ENCODE measurements at regions not wholly inside any gene's neighbourhood (a gene's known extent, or its start where the extent isn't known, plus 50 kb on each side); places are given as distances from the start of the nearest gene placed in this dataset.
"Not testable (repeated sequence)": the region's sequence is repeated elsewhere in the genome, so short reads cannot be mapped to it uniquely, and the experiment has no call there.

DNA sequence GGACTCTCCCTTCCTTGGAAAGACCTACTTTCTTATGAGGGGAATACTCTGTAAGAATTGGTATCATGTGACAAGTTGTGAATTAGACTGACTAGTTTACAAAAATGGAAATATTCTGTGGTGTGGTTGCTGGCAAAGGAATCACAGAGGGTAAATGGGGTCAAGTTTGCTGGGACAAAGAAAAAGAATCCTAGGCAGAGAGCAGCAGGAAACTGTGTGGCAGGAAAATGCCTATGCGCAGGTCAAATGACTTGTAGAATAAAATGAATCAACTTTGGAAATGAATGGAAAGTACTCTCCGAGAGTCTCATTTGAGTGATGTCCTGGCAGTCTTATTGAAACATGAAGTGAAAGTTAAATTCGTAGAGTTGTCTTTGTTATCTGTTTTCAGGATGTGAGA is 1250.7 kb downstream of the UQCRFS1 start:
- no peaks in the 10 kb centered on the region for H3K36me3 ChIP-seq (ENCODE audit: insufficient read depth, low read length)
- H3K4me3 ChIP-seq (ENCODE audit: low read length in 2 of 2), result no peak overlapping the region
- H3K36me3 Mint-ChIP-seq, result no peaks in the 10 kb centered on the region
- H3K9me3 ChIP-seq (ENCODE audit: control insufficient read depth in 1 of 2, low read length in 2 of 2), result no peaks in the 10 kb centered on the region
- no peaks in the 10 kb centered on the region for H3K27me3 ChIP-seq (ENCODE audit: insufficient read depth, low read length)
- peaks cover 3% of the 10 kb centered on the region in 2 donors for H3K27me3 Mint-ChIP-seq
- DNase-seq, result no peak
- H3K4me1 ChIP-seq (ENCODE audit: insufficient read depth, low read length), result no peaks in the 10 kb centered on the region
- H3K9me3 Mint-ChIP-seq, result peaks cover 0 to 2% (median 0%) of the 10 kb centered on the region in 8 donors
- no peak overlapping the region for H3K27ac Mint-ChIP-seq
- intact Hi-C loops (cut with micrococcal nuclease), result loop anchor here (10.0 kb wide), 1 partner anchor 753 kb away; no protein-coding TSS in a partner anchor
- H3K27ac ChIP-seq (ENCODE audit: low read depth, low read length), result no peak overlapping the region
- ChIA-PET CTCF (ENCODE audit: partially characterized antibody) (interaction anchor here (0.9 kb wide), 1 partner anchor 42 kb away, joined by 3 read pairs; no protein-coding TSS in a partner anchor), POLR2A (ENCODE audit: partially characterized antibody) (no interaction called here)
- H3K4me1 Mint-ChIP-seq, result no peaks in the 10 kb centered on the region
- no peak overlapping the region for H3K4me3 Mint-ChIP-seq

DNA sequence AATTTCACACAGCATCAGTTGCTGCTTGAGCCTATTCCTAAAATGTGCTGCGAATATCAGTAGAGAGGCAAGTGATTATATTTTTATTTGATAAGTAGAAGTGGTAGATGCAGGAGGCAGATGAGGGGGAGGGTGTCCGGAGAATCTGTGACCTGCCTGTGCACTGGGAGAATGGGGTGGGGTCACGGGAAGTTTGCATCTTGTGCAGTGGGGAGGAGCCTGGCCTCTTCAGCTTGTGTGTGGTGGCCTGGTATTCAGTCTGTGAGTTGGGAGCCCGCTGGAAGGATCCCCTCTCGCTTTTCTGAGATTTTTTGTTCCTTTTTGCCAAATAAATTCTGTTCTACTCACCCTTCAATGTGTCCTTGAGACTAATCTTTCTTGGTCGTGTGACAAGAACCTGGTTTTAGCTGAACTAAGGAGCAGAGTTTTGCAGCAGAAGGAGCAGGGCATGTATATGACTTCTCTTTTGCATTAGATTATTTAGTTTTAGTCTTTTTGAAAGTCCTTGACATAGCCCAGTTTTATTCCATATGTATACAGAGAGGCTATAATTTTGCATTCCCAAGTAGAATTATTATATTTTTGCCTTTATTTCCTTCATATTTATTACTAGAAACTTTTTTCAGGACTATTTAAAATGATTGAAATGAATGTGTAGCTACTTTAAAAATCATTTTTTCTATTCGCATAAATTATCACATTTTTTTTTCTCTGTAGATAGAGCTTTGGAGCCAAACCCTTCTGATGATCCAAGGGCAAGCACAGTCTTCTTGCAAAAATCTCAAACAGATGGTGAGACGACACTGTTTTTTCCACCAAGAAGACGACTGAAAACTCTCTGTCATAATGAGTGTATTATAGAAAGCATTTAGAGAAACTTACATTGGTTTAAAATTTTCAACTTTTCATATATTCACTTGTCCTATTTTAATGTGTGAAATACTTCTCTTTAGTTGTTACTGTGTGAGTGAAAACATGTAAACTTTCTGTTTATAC is 1257.2 kb downstream of the UQCRFS1 start:
- H3K9me3 Mint-ChIP-seq, result peaks cover 0 to 2% (median 0%) of the 10 kb centered on the region in 8 donors
- intact Hi-C loops (cut with micrococcal nuclease), result no loop called here
- CTCF ChIA-PET (ENCODE audit: partially characterized antibody), result no interaction called here

DNA sequence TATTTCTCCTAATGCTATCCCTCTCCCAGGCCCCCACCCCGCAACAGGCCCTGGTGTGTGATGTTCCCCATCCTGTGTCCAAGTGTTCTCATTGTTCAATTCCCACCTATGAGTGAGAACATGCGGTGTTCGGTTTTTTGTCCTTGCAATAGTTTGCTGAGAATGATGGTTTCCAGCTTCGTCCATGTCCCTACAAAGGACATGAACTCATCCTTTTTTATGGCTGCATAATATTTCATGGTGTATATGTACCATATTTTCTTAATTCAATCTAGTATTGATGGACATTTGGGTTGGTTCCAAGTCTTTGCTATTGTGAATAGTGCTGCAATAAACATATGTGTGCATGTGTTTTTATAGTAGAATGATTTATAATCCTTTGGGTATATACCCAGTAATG is 1270.3 kb downstream of the UQCRFS1 start:
- H3K9me3 ChIP-seq (ENCODE audit: control insufficient read depth in 1 of 2, low read length in 2 of 2); H3K4me3 Mint-ChIP-seq; H3K4me1 Mint-ChIP-seq; POLR2A ChIA-PET (ENCODE audit: partially characterized antibody); intact Hi-C loops (cut with micrococcal nuclease); H3K27me3 ChIP-seq (ENCODE audit: insufficient read depth, low read length); DNase-seq; H3K27ac ChIP-seq (ENCODE audit: low read depth, low read length); H3K4me3 ChIP-seq (ENCODE audit: low read length in 2 of 2); H3K36me3 ChIP-seq (ENCODE audit: insufficient read depth, low read length); H3K36me3 Mint-ChIP-seq; H3K4me1 ChIP-seq (ENCODE audit: insufficient read depth, low read length); CTCF ChIA-PET (ENCODE audit: partially characterized antibody); H3K27me3 Mint-ChIP-seq; H3K27ac Mint-ChIP-seq: not testable (repeated sequence)
- peaks cover 6 to 48% (median 30%) of the 10 kb centered on the region in 8 donors for H3K9me3 Mint-ChIP-seq

More for the DNA sequence above, 1257.2 kb downstream of the UQCRFS1 start:
- POLR2A ChIA-PET (ENCODE audit: partially characterized antibody), result no interaction called here
- no peaks in the 10 kb centered on the region for H3K9me3 ChIP-seq (ENCODE audit: control insufficient read depth in 1 of 2, low read length in 2 of 2)
- no peaks in the 10 kb centered on the region for H3K4me1 Mint-ChIP-seq
- no peaks in the 10 kb centered on the region for H3K36me3 Mint-ChIP-seq
- H3K4me3 Mint-ChIP-seq, result no peak overlapping the region
- no peaks in the 10 kb centered on the region for H3K27me3 Mint-ChIP-seq
- H3K4me1 ChIP-seq (ENCODE audit: insufficient read depth, low read length), result no peaks in the 10 kb centered on the region
- no peak overlapping the region for H3K27ac Mint-ChIP-seq
- no peak overlapping the region for H3K27ac ChIP-seq (ENCODE audit: low read depth, low read length)
- no peak for DNase-seq
- H3K36me3 ChIP-seq (ENCODE audit: insufficient read depth, low read length), result no peaks in the 10 kb centered on the region
- H3K27me3 ChIP-seq (ENCODE audit: insufficient read depth, low read length), result no peaks in the 10 kb centered on the region
- H3K4me3 ChIP-seq (ENCODE audit: low read length in 2 of 2), result no peak overlapping the region

DNA sequence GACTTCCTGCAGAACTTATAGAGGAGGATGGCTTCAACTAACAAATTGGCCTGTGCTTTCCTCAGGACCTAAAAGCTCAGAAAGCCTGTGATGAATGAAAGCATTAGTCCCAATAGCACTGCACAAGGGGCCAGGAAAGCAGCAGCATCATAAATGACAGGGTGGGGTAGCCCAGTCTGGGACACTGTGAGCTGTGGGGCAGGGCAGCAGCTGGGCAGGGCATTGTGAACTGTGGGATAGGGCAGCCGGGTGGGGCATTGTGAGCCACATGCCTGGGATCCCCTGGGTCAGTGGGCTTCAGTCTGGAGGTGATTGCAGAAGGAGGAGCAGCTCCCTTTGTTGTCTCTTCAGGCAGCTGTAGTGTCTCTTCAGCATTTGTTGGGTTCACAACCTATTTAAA is 1276.8 kb downstream of the UQCRFS1 start:
- Mint-ChIP-seq H3K9me3 (peaks cover 0 to 7% (median 0%) of the 10 kb centered on the region in 8 donors), H3K27ac (no peak overlapping the region), H3K27me3 (no peaks in the 10 kb centered on the region), H3K4me3 (no peak overlapping the region), H3K36me3 (no peaks in the 10 kb centered on the region), H3K4me1 (no peaks in the 10 kb centered on the region)
- H3K36me3 ChIP-seq (ENCODE audit: insufficient read depth, low read length), result no peaks in the 10 kb centered on the region
- no peaks in the 10 kb centered on the region for H3K4me1 ChIP-seq (ENCODE audit: insufficient read depth, low read length)
- intact Hi-C loops (cut with micrococcal nuclease), result no loop called here
- H3K27me3 ChIP-seq (ENCODE audit: insufficient read depth, low read length), result no peaks in the 10 kb centered on the region
- no peak overlapping the region for H3K27ac ChIP-seq (ENCODE audit: low read depth, low read length)
- H3K4me3 ChIP-seq (ENCODE audit: low read length in 2 of 2), result no peak overlapping the region
- DNase-seq, result no peak
- POLR2A ChIA-PET (ENCODE audit: partially characterized antibody), result no interaction called here
- H3K9me3 ChIP-seq (ENCODE audit: control insufficient read depth in 1 of 2, low read length in 2 of 2), result no peaks in the 10 kb centered on the region
- CTCF ChIA-PET (ENCODE audit: partially characterized antibody), result no interaction called here

DNA sequence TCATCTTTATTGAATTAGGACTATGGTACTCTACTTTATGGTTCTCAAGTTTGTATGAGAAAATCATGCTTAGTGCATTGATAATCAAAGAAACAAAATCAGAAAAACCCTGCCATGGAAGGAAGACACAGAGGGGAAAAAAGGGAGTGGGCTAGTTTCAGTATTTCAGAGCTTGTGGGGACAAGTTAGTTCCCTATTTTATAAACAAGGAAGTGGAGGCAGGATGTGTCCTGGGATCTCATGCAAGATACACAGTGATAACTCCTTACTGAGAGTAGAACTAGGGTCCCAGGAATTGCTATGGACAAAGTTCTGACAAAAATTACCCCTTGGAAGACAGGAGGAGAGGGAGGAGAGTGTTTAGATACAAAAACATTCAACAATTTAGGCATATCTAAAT is 1277.3 kb downstream of the UQCRFS1 start:
- Histone ChIP-seq H3K36me3 (ENCODE audit: insufficient read depth, low read length) (no peaks in the 10 kb centered on the region), H3K27me3 (ENCODE audit: insufficient read depth, low read length) (no peaks in the 10 kb centered on the region), H3K27ac (ENCODE audit: low read depth, low read length) (no peak overlapping the region), H3K4me1 (ENCODE audit: insufficient read depth, low read length) (no peaks in the 10 kb centered on the region), H3K4me3 (ENCODE audit: low read length in 2 of 2) (no peak overlapping the region), H3K9me3 (ENCODE audit: control insufficient read depth in 1 of 2, low read length in 2 of 2) (no peaks in the 10 kb centered on the region)
- no peaks in the 10 kb centered on the region for H3K4me1 Mint-ChIP-seq
- CTCF ChIA-PET (ENCODE audit: partially characterized antibody), result no interaction called here
- DNase-seq, result no peak
- no peak overlapping the region for H3K27ac Mint-ChIP-seq
- H3K36me3 Mint-ChIP-seq, result no peaks in the 10 kb centered on the region
- POLR2A ChIA-PET (ENCODE audit: partially characterized antibody), result no interaction called here
- no peaks in the 10 kb centered on the region for H3K27me3 Mint-ChIP-seq
- intact Hi-C loops (cut with micrococcal nuclease), result no loop called here
- no peak overlapping the region for H3K4me3 Mint-ChIP-seq
- peaks cover 0 to 7% (median 0%) of the 10 kb centered on the region in 8 donors for H3K9me3 Mint-ChIP-seq

DNA sequence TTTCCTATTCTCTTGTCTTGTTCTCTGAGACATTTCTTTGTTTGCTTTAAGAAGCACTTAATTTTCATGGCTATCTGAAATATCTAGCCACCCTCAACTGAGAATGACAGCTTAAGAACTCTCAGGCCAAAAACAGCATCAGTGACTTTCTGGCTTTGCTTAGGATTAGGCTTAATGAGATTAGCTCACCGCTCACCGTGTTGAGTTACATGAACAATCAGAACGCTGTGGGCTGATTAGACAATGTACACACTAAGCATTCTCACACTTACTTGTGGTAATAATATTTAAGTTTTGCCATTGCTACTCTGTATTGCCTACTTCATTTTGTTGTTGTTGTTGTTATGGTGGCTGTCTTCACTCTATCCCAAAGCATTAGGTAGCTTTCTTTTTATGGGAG is 1283.6 kb downstream of the UQCRFS1 start:
- intact Hi-C loops (cut with micrococcal nuclease), result no loop called here
- no peak for DNase-seq
- no peaks in the 10 kb centered on the region for H3K9me3 ChIP-seq (ENCODE audit: control insufficient read depth in 1 of 2, low read length in 2 of 2)
- peaks cover 0 to 4% (median 2%) of the 10 kb centered on the region in 8 donors for H3K9me3 Mint-ChIP-seq
- no peak overlapping the region for H3K27ac Mint-ChIP-seq
- H3K27me3 Mint-ChIP-seq, result no peaks in the 10 kb centered on the region
- H3K4me3 ChIP-seq (ENCODE audit: low read length in 2 of 2), result no peak overlapping the region
- H3K4me1 Mint-ChIP-seq, result no peaks in the 10 kb centered on the region
- ChIA-PET POLR2A (ENCODE audit: partially characterized antibody) (no interaction called here), CTCF (ENCODE audit: partially characterized antibody) (no interaction called here)
- no peaks in the 10 kb centered on the region for H3K27me3 ChIP-seq (ENCODE audit: insufficient read depth, low read length)
- H3K36me3 Mint-ChIP-seq, result no peaks in the 10 kb centered on the region
- no peak overlapping the region for H3K27ac ChIP-seq (ENCODE audit: low read depth, low read length)
- H3K4me3 Mint-ChIP-seq, result no peak overlapping the region
- no peaks in the 10 kb centered on the region for H3K36me3 ChIP-seq (ENCODE audit: insufficient read depth, low read length)
- no peaks in the 10 kb centered on the region for H3K4me1 ChIP-seq (ENCODE audit: insufficient read depth, low read length)

DNA sequence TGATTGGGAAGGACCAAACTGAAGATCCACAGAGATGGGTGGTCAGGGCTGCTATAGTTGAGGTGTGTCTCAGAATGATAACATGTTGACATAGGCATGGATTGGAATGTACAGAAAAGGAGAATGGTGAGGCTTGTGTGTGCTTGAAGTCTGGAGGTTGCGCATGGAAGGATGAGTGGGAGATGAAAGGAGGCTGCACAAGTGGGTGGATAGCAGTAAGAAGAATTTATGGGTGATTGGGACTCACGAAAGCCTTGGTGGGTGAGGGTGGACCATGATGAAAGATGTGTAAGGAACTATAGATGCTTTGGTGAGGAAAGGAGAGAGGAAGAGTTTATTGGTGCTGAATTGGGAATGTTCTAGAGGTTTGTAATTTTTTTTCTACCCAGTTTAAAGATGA is 1287.7 kb downstream of the UQCRFS1 start:
- Mint-ChIP-seq H3K4me1 (no peaks in the 10 kb centered on the region), H3K4me3 (no peak overlapping the region), H3K9me3 (peaks cover 0 to 9% (median 3%) of the 10 kb centered on the region in 8 donors), H3K27me3 (no peaks in the 10 kb centered on the region), H3K36me3 (no peaks in the 10 kb centered on the region), H3K27ac (no peak overlapping the region)
- H3K9me3 ChIP-seq (ENCODE audit: control insufficient read depth in 1 of 2, low read length in 2 of 2), result no peaks in the 10 kb centered on the region
- H3K4me3 ChIP-seq (ENCODE audit: low read length in 2 of 2), result no peak overlapping the region
- no peaks in the 10 kb centered on the region for H3K4me1 ChIP-seq (ENCODE audit: insufficient read depth, low read length)
- no peaks in the 10 kb centered on the region for H3K27me3 ChIP-seq (ENCODE audit: insufficient read depth, low read length)
- ChIA-PET POLR2A (ENCODE audit: partially characterized antibody) (no interaction called here), CTCF (ENCODE audit: partially characterized antibody) (interaction anchor here (0.8 kb wide), 1 partner anchor 42 kb away, joined by 3 read pairs; no protein-coding TSS in a partner anchor)
- intact Hi-C loops (cut with micrococcal nuclease), result no loop called here
- DNase-seq, result no peak
- no peak overlapping the region for H3K27ac ChIP-seq (ENCODE audit: low read depth, low read length)
- H3K36me3 ChIP-seq (ENCODE audit: insufficient read depth, low read length), result no peaks in the 10 kb centered on the region
